ENCODE measurements at regions not wholly inside any gene's neighbourhood (a gene's known extent, or its start where the extent isn't known, plus 50 kb on each side); places are given as distances from the start of the nearest gene placed in this dataset.

DNA sequence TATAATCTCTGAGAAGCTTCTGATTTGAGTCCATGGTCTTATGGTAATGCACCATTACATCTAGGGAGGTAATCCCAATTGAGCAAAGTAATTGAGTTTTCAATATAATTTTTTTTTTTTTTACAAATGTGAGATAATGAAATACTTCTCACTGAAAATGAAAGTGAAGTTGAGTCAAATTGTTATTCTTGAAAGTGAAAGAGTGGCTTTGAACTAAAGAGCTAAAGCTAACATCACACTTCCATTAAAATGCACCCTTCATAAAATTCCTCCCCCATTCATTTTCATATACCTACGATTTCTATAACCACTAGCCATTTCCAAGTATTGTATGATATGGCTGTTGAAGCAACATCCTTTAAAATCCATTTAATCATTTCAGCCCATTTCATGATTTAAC is 149.1 kb upstream of the IMPG1 start:
- Histone ChIP-seq H3K4me2 (no peak overlapping the region), H4K20me1 (ENCODE audit: insufficient read depth, poor library complexity, severe bottlenecking) (no peaks in the 10 kb centered on the region), H2AFZ (no peak overlapping the region), H3K27ac (no peak overlapping the region), H3K79me2 (no peaks in the 10 kb centered on the region), H3K9me2 (replicated peaks; ENCODE audit: insufficient read depth) (no peaks in the 10 kb centered on the region), H3K36me3 (replicated peaks; ENCODE audit: insufficient read depth, low read depth) (no peaks in the 10 kb centered on the region), H3K27me3 (no peaks in the 10 kb centered on the region), H3K9me3 (ENCODE audit: low read depth) (no peaks in the 10 kb centered on the region), H3K4me3 (no peak overlapping the region), H3K4me1 (ENCODE audit: insufficient read depth) (no peaks in the 10 kb centered on the region)
- TF ChIP-seq EZH2phosphoT487 (IDR thresholded peaks at IDR 0.05; ENCODE audit: low read depth, severe bottlenecking, unreplicated experiment) = no peak
- no peak for TF ChIP-seq EZH2 (IDR thresholded peaks at IDR 0.05; ENCODE audit: borderline replicate concordance)
- TF ChIP-seq, protein P1, sequence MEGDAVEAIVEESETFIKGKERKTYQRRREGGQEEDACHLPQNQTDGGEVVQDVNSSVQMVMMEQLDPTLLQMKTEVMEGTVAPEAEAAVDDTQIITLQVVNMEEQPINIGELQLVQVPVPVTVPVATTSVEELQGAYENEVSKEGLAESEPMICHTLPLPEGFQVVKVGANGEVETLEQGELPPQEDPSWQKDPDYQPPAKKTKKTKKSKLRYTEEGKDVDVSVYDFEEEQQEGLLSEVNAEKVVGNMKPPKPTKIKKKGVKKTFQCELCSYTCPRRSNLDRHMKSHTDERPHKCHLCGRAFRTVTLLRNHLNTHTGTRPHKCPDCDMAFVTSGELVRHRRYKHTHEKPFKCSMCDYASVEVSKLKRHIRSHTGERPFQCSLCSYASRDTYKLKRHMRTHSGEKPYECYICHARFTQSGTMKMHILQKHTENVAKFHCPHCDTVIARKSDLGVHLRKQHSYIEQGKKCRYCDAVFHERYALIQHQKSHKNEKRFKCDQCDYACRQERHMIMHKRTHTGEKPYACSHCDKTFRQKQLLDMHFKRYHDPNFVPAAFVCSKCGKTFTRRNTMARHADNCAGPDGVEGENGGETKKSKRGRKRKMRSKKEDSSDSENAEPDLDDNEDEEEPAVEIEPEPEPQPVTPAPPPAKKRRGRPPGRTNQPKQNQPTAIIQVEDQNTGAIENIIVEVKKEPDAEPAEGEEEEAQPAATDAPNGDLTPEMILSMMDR (IDR thresholded peaks at IDR 0.05; ENCODE audit: poor library complexity) = no peak
- no peak for DNase-seq (ENCODE audit: low spot score)
- WGBS (ENCODE audit: low lambda C conversion rate, missing lambda C conversion rate) = 93% methylated on average over 1 of the region's 1 CpG

DNA sequence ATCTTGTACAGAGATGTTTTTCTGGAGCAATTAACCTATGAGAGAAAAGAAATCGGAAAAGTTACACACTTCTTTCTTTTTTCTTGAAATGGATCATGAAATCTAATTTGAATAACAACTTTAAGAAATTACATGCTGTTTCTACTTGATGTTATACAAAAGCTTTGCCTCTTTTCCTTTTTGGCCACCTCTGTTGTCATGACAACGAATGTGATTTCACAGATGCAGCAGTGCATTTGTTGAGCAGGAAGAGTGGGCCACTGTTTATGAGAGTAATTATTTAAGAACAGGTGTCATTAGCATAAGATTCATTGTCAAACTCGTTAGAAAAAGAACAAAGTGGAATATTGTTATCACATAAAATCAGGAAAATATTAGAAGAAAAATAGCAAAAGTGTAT is 148.3 kb upstream of the IMPG1 start:
- H3K4me2 ChIP-seq = no peak overlapping the region
- H3K79me2 ChIP-seq = no peaks in the 10 kb centered on the region
- no peaks in the 10 kb centered on the region for H3K9me3 ChIP-seq (ENCODE audit: low read depth)
- no peaks in the 10 kb centered on the region for H3K9me2 ChIP-seq (replicated peaks; ENCODE audit: insufficient read depth)
- no peaks in the 10 kb centered on the region for H3K36me3 ChIP-seq (replicated peaks; ENCODE audit: insufficient read depth, low read depth)
- TF ChIP-seq EZH2 (IDR thresholded peaks at IDR 0.05; ENCODE audit: borderline replicate concordance) = no peak
- no peak for TF ChIP-seq EZH2phosphoT487 (IDR thresholded peaks at IDR 0.05; ENCODE audit: low read depth, severe bottlenecking, unreplicated experiment)
- TF ChIP-seq, protein P1 (IDR thresholded peaks at IDR 0.05; ENCODE audit: poor library complexity) = no peak
- WGBS (ENCODE audit: low lambda C conversion rate, missing lambda C conversion rate) = 72% methylated on average over 3 of the region's 3 CpGs
- H4K20me1 ChIP-seq (ENCODE audit: insufficient read depth, poor library complexity, severe bottlenecking) = no peaks in the 10 kb centered on the region
- no peaks in the 10 kb centered on the region for H3K27me3 ChIP-seq
- no peak overlapping the region for H2AFZ ChIP-seq
- no peak for DNase-seq (ENCODE audit: low spot score)
- H3K27ac ChIP-seq = no peak overlapping the region
- H3K4me3 ChIP-seq = no peak overlapping the region
- H3K4me1 ChIP-seq (ENCODE audit: insufficient read depth) = no peaks in the 10 kb centered on the region

DNA sequence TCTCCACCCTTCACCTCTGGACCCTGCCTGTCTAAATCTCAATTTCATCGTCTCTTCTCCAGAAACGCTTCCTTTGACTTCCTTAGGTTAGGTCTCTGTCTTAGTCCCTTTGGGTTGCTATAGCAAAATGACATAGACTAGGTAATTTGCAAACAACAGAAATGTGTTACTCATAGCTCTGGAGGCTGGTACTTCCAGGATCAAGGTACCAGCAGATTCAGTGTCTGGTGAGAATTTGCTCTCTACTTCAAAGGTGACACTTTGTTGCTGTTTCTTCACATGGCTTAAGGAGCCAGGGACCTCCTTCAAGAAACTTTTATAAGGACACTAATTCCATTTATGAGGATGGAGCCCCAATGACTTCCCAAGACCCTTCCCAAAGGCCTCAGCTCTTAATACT is 145.1 kb upstream of the IMPG1 start:
- TF ChIP-seq, protein P1 (IDR thresholded peaks at IDR 0.05; ENCODE audit: poor library complexity) = no peak
- TF ChIP-seq EZH2phosphoT487 (IDR thresholded peaks at IDR 0.05; ENCODE audit: low read depth, severe bottlenecking, unreplicated experiment) (no peak), EZH2 (IDR thresholded peaks at IDR 0.05; ENCODE audit: borderline replicate concordance) (no peak)
- no peak overlapping the region for H2AFZ ChIP-seq
- H3K4me1 ChIP-seq (ENCODE audit: insufficient read depth) = no peaks in the 10 kb centered on the region
- H3K79me2 ChIP-seq = no peaks in the 10 kb centered on the region
- no peak overlapping the region for H3K4me3 ChIP-seq
- 95% methylated on average over 2 of the region's 2 CpGs for WGBS (ENCODE audit: low lambda C conversion rate, missing lambda C conversion rate)
- DNase-seq (ENCODE audit: low spot score) = no peak
- H3K9me2 ChIP-seq (replicated peaks; ENCODE audit: insufficient read depth) = no peaks in the 10 kb centered on the region
- no peaks in the 10 kb centered on the region for H3K27me3 ChIP-seq
- no peaks in the 10 kb centered on the region for H3K9me3 ChIP-seq (ENCODE audit: low read depth)
- H3K4me2 ChIP-seq = no peak overlapping the region
- H3K36me3 ChIP-seq (replicated peaks; ENCODE audit: insufficient read depth, low read depth) = no peaks in the 10 kb centered on the region
- H4K20me1 ChIP-seq (ENCODE audit: insufficient read depth, poor library complexity, severe bottlenecking) = no peaks in the 10 kb centered on the region
- H3K27ac ChIP-seq = no peak overlapping the region

DNA sequence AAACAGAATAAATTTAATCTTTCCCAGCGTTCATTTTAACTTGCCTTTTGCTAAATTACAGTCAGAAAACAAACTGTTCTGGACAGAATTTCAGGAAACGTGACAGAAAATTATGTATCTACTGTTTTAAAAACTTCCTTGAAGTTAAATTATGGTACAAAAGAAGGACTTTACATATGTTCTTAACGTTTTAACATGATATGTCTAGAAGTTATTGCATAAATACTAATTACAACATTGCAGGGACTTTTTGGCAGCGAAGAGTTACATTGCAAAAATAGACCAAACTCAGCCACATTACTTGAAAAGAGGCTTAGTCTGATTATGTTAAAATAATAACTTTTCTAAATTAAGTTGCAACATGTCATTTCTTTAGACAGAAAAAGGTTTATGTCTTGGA is 142.1 kb upstream of the IMPG1 start:
- Histone ChIP-seq H3K9me3 (ENCODE audit: low read depth) (no peaks in the 10 kb centered on the region), H3K4me1 (ENCODE audit: insufficient read depth) (no peaks in the 10 kb centered on the region), H3K27ac (no peak overlapping the region), H3K27me3 (no peaks in the 10 kb centered on the region), H3K79me2 (no peaks in the 10 kb centered on the region), H3K9me2 (replicated peaks; ENCODE audit: insufficient read depth) (no peaks in the 10 kb centered on the region), H3K36me3 (replicated peaks; ENCODE audit: insufficient read depth, low read depth) (no peaks in the 10 kb centered on the region), H3K4me2 (no peak overlapping the region), H3K4me3 (no peak overlapping the region), H2AFZ (no peak overlapping the region), H4K20me1 (ENCODE audit: insufficient read depth, poor library complexity, severe bottlenecking) (no peaks in the 10 kb centered on the region)
- TF ChIP-seq, protein P1 (IDR thresholded peaks at IDR 0.05; ENCODE audit: poor library complexity) = no peak
- no peak for TF ChIP-seq EZH2phosphoT487 (IDR thresholded peaks at IDR 0.05; ENCODE audit: low read depth, severe bottlenecking, unreplicated experiment)
- no peak for TF ChIP-seq EZH2 (IDR thresholded peaks at IDR 0.05; ENCODE audit: borderline replicate concordance)
- 81% methylated on average over 4 of the region's 4 CpGs for WGBS (ENCODE audit: low lambda C conversion rate, missing lambda C conversion rate)
- no peak for DNase-seq (ENCODE audit: low spot score)

All from hepatocyte (in vitro differentiated cells).